DOHH2 (cell line): ENCODE measurements at regions not wholly inside any gene's neighbourhood (a gene's known extent, or its start where the extent isn't known, plus 50 kb on each side); places are given as distances from the start of the nearest gene placed in this dataset.

ENCODE experiments used
- H3F3A ChIP-seq: fragments of 200-600 bp; sonication (generic), shearing (Covaris generic); 2 replicates; pipeline ENCODE4 v1.6.0; 2016; ENCODE audit warnings: antibody characterized with exemption, mild to moderate bottlenecking; ENCODE audit not compliant: control insufficient read depth, insufficient read depth
- H3K27ac ChIP-seq: fragments of 200-600 bp; sonication (generic); 2 replicates; pipeline ENCODE4 v1.5.1; 2014; ENCODE audit warnings: low read depth, mild to moderate bottlenecking, low read length, moderate library complexity
- H3K27me3 ChIP-seq: fragments of 200-600 bp; sonication (generic); 2 replicates; pipeline ENCODE4 v1.6.1; 2014; ENCODE audit warnings: mild to moderate bottlenecking, low read length, mixed read lengths; ENCODE audit not compliant: control insufficient read depth
- H3K36me3 ChIP-seq: fragments of 200-600 bp; sonication (generic); 2 replicates; pipeline ENCODE4 v1.6.1; 2014; ENCODE audit warnings: mild to moderate bottlenecking, low read length, moderate library complexity, mixed read lengths; ENCODE audit not compliant: control insufficient read depth
- H3K4me1 ChIP-seq: fragments of 200-600 bp; sonication (generic); 2 replicates; pipeline ENCODE4 v1.6.1; 2014; ENCODE audit warnings: mild to moderate bottlenecking, low read length, mixed read lengths; ENCODE audit not compliant: control insufficient read depth
- H3K4me2 ChIP-seq: fragments of 200-600 bp; sonication (generic); 2 replicates; pipeline ENCODE4 v1.6.0; 2014; ENCODE audit warnings: mild to moderate bottlenecking, low read length, moderate library complexity
- H3K4me3 ChIP-seq: fragments of 200-600 bp; sonication (generic); 2 replicates; pipeline ENCODE4 v1.5.1; 2014; ENCODE audit warnings: mild to moderate bottlenecking, low read length, mixed read lengths
- H3K79me2 ChIP-seq: fragments of 200-600 bp; sonication (generic); 2 replicates; pipeline ENCODE4 v1.6.1; 2014; ENCODE audit warnings: mild to moderate bottlenecking, low read length, mixed read lengths; ENCODE audit not compliant: control insufficient read depth
- H3K9me2 ChIP-seq: fragments of 200-600 bp; sonication (generic); replicated peaks from 2 replicates; pipeline ENCODE4 v1.6.1; 2014; ENCODE audit warnings: mild to moderate bottlenecking, low read length, mixed read lengths; ENCODE audit not compliant: control insufficient read depth
- H3K9me3 ChIP-seq: fragments of 200-600 bp; sonication (generic); 2 replicates; pipeline ENCODE4 v1.6.1; 2014; ENCODE audit warnings: antibody characterized with exemption, low read length, mixed read lengths; ENCODE audit not compliant: control insufficient read depth, insufficient read depth
- H4K20me1 ChIP-seq: fragments of 200-600 bp; sonication (generic); 2 replicates; pipeline ENCODE4 v1.6.0; 2014; ENCODE audit warnings: low read depth, mild to moderate bottlenecking, antibody characterized with exemption, low read length, moderate library complexity; ENCODE audit not compliant: control insufficient read depth, insufficient read depth
- CTCF ChIP-seq: fragments of 200-600 bp; sonication (generic); IDR thresholded peaks from one replicate; pipeline ENCODE4 v1.5.1; 2014; ENCODE audit warnings: antibody characterized with exemption, mild to moderate bottlenecking, low read depth, low read length; ENCODE audit not compliant: poor library complexity, severe bottlenecking
- EZH2phosphoT487 ChIP-seq: fragments of 200-600 bp; sonication (generic); IDR thresholded peaks from 2 replicates; pipeline ENCODE4 v1.6.1; 2017; ENCODE audit warnings: borderline replicate concordance, mild to moderate bottlenecking, antibody characterized with exemption, low read length, moderate library complexity, mixed read lengths

- Histone ChIP-seq H3K36me3 (no peaks in the 10 kb centered on the region), H3K4me2 (no peak overlapping the region), H4K20me1 (no peaks in the 10 kb centered on the region), H3K9me2 (no peaks in the 10 kb centered on the region), H3K27ac (no peak overlapping the region), H3K4me3 (no peak overlapping the region), H3F3A (no peaks in the 10 kb centered on the region), H3K27me3 (0 out of 2 replicates have a peak, but pooled peaks cover 6% of the 10 kb centered on the region), H3K4me1 (no peaks in the 10 kb centered on the region), H3K79me2 (no peaks in the 10 kb centered on the region), H3K9me3 (no peaks in the 10 kb centered on the region)
- TF ChIP-seq CTCF (no peak), EZH2phosphoT487 (no peak)
These were observed 231.3 kb downstream of the KLF13 start for GRCh38 chr15:31557899-31558298.

GRCh38 chr15:31558840-31559239 lies 232.2 kb downstream of the KLF13 start:
- Histone ChIP-seq H3K4me2 (no peak overlapping the region), H3K4me1 (no peaks in the 10 kb centered on the region), H4K20me1 (no peaks in the 10 kb centered on the region), H3K4me3 (no peak overlapping the region), H3K9me2 (no peaks in the 10 kb centered on the region), H3K36me3 (no peaks in the 10 kb centered on the region), H3K27me3 (peaks cover 8% of the 10 kb centered on the region; the same call in 1 of the 2 replicates), H3K79me2 (no peaks in the 10 kb centered on the region), H3K9me3 (no peaks in the 10 kb centered on the region), H3F3A (no peaks in the 10 kb centered on the region), H3K27ac (no peak overlapping the region)
- TF ChIP-seq EZH2phosphoT487 = no peak
- no peak for TF ChIP-seq CTCF

GRCh38 chr15:31559786-31560185 lies 233.2 kb downstream of the KLF13 start:
- Histone ChIP-seq H3K9me3 (no peaks in the 10 kb centered on the region), H3K4me3 (no peak overlapping the region), H4K20me1 (no peaks in the 10 kb centered on the region), H3K9me2 (no peaks in the 10 kb centered on the region), H3K27me3 (peaks cover 7% of the 10 kb centered on the region; the same call in 1 of the 2 replicates), H3K79me2 (no peaks in the 10 kb centered on the region), H3K27ac (no peak overlapping the region), H3F3A (no peaks in the 10 kb centered on the region), H3K4me1 (no peaks in the 10 kb centered on the region), H3K4me2 (no peak overlapping the region), H3K36me3 (no peaks in the 10 kb centered on the region)
- TF ChIP-seq CTCF (no peak), EZH2phosphoT487 (no peak)
